Mesenchymal stem cell (in vitro differentiated cells and primary cell): ENCODE measurements at regions not wholly inside any gene's neighbourhood (a gene's known extent, or its start where the extent isn't known, plus 50 kb on each side); places are given as distances from the start of the nearest gene placed in this dataset.

ENCODE experiments used
- DNase-seq: peaks from one replicate; pipeline ENCODE4 v3.0.0-alpha.2; 2013
- H2AFZ ChIP-seq: one replicate; pipeline ENCODE4 v1.6.1; 2013; ENCODE audit warnings: low read depth, mild to moderate bottlenecking, control low read depth, inconsistent platforms, low read length, moderate library complexity
- H2AK5ac ChIP-seq: 2 replicates; pipeline ENCODE4 v1.6.1; 2013; ENCODE audit warnings: low read length, moderate library complexity, mild to moderate bottlenecking, inconsistent platforms; ENCODE audit not compliant: severe bottlenecking
- H2BK120ac ChIP-seq: one replicate; pipeline ENCODE4 v1.6.1; 2013; ENCODE audit warnings: low read depth, mild to moderate bottlenecking, inconsistent platforms, low read length, moderate library complexity
- H2BK12ac ChIP-seq, 2 experiments: one replicate each; pipeline ENCODE4 v1.6.1; 2013; ENCODE audit warnings: inconsistent platforms in 2 of 2, low read length in 2 of 2, mild to moderate bottlenecking in 2 of 2, moderate library complexity in 2 of 2, control low read depth in 1 of 2
- H2BK15ac ChIP-seq: one replicate; pipeline ENCODE4 v1.6.1; 2013; ENCODE audit warnings: mild to moderate bottlenecking, low read depth, inconsistent platforms; ENCODE audit not compliant: poor library complexity, severe bottlenecking
- H2BK5ac ChIP-seq: 2 replicates; pipeline ENCODE4 v1.6.1; 2013; ENCODE audit warnings: low read depth, mild to moderate bottlenecking, low read length, control low read depth, inconsistent platforms; ENCODE audit not compliant: poor library complexity, severe bottlenecking
- H3K14ac ChIP-seq, 2 experiments: one replicate each; pipeline ENCODE4 v1.6.1; 2013; ENCODE audit warnings: inconsistent platforms in 2 of 2, low read length in 2 of 2, control low read depth in 1 of 2, mild to moderate bottlenecking in 1 of 2, moderate library complexity in 1 of 2
- H3K18ac ChIP-seq, 2 experiments: one replicate each; pipeline ENCODE4 v1.6.1; 2013; ENCODE audit warnings: inconsistent platforms in 2 of 2, low read length in 2 of 2, control low read depth in 1 of 2, low read depth in 1 of 2, mild to moderate bottlenecking in 1 of 2
- H3K23ac ChIP-seq, 2 experiments: one replicate each; pipeline ENCODE4 v1.6.1; 2013; ENCODE audit warnings: inconsistent platforms in 2 of 2, low read length in 2 of 2, mild to moderate bottlenecking in 2 of 2, moderate library complexity in 2 of 2, control low read depth in 1 of 2
- H3K27ac ChIP-seq: 2 replicates; pipeline ENCODE4 v1.5.1; 2013; ENCODE audit warnings: mild to moderate bottlenecking, moderate library complexity, low read length, control low read depth, inconsistent platforms; ENCODE audit not compliant: poor library complexity, severe bottlenecking
- H3K27me3 ChIP-seq, 2 experiments: 2 replicates each; pipeline versions ENCODE4 v1.6.1 to v1.7.0; 2013; ENCODE audit warnings: low read length in 2 of 2, mild to moderate bottlenecking in 2 of 2, moderate library complexity in 2 of 2, control low read depth in 1 of 2, inconsistent platforms in 1 of 2; ENCODE audit not compliant: control insufficient read depth in 1 of 2, insufficient read depth in 1 of 2
- H3K36me3 ChIP-seq, 2 experiments: 2 replicates each; pipeline versions ENCODE4 v1.6.1 to v1.7.0; 2013; ENCODE audit warnings: low read length in 2 of 2, control low read depth in 1 of 2, inconsistent platforms in 1 of 2, low read depth in 1 of 2, mild to moderate bottlenecking in 1 of 2; ENCODE audit not compliant: insufficient read depth in 2 of 2, control insufficient read depth in 1 of 2
- H3K4ac ChIP-seq, 2 experiments: one replicate each; pipeline ENCODE4 v1.6.1; 2013; ENCODE audit warnings: inconsistent platforms in 2 of 2, low read length in 2 of 2, mild to moderate bottlenecking in 2 of 2, moderate library complexity in 2 of 2, control low read depth in 1 of 2, low read depth in 1 of 2
- H3K4me1 ChIP-seq: 2 replicates; pipeline ENCODE4 v1.6.1; 2013; ENCODE audit warnings: low read depth, low read length, control low read depth; ENCODE audit not compliant: control insufficient read depth, insufficient read depth
- H3K4me2 ChIP-seq: 2 replicates; pipeline ENCODE4 v1.6.1; 2013; ENCODE audit warnings: low read length, mild to moderate bottlenecking, inconsistent platforms; ENCODE audit not compliant: poor library complexity, severe bottlenecking
- H3K4me3 ChIP-seq, 2 experiments: 2 replicates each; pipeline versions ENCODE4 v1.5.1 to v1.7.0; 2013; ENCODE audit warnings: low read length in 2 of 2, mild to moderate bottlenecking in 2 of 2, control low read depth in 1 of 2, low read depth in 1 of 2; ENCODE audit not compliant: insufficient read depth in 1 of 2
- H3K79me1 ChIP-seq: replicated peaks from 2 replicates; pipeline ENCODE4 v1.6.1; 2013; ENCODE audit warnings: mild to moderate bottlenecking, control low read depth, low read length, inconsistent platforms; ENCODE audit not compliant: poor library complexity, severe bottlenecking
- H3K9ac ChIP-seq: 2 replicates; pipeline ENCODE4 v1.7.0; 2013; ENCODE audit warnings: mild to moderate bottlenecking, low read length, moderate library complexity
- H3K9me3 ChIP-seq: 2 replicates; pipeline ENCODE4 v1.7.0; 2013; ENCODE audit warnings: mild to moderate bottlenecking, low read length; ENCODE audit not compliant: control insufficient read depth
- H4K8ac ChIP-seq: one replicate; pipeline ENCODE4 v1.6.1; 2013; ENCODE audit warnings: inconsistent platforms, mild to moderate bottlenecking, low read length, moderate library complexity
- H4K91ac ChIP-seq: one replicate; pipeline ENCODE4 v1.6.1; 2013; ENCODE audit warnings: mild to moderate bottlenecking, low read length, inconsistent platforms
- WGBS: methylation state at CpG from one replicate; pipeline ENCODE4 v1.1.7; 2013; ENCODE audit warnings: mixed read lengths; 5-methylcytosine and 5-hydroxymethylcytosine counted together

- H3K18ac ChIP-seq = no peak overlapping the region
- H2AFZ ChIP-seq = no peak overlapping the region
- no peak overlapping the region for H3K4me3 ChIP-seq
- no peak overlapping the region for H2BK12ac ChIP-seq
- H3K23ac ChIP-seq = no peak overlapping the region
- DNase-seq = no peak
- no CpG with 5 or more reads among the region's 2 CpGs for WGBS
- H3K4ac ChIP-seq = no peak overlapping the region
- H3K4me2 ChIP-seq = no peak overlapping the region
- H3K14ac ChIP-seq = no peak overlapping the region
- H2AK5ac ChIP-seq = no peak overlapping the region
- no peaks in the 10 kb centered on the region for H3K36me3 ChIP-seq
- no peaks in the 10 kb centered on the region for H3K4me1 ChIP-seq
- no peaks in the 10 kb centered on the region for H3K79me1 ChIP-seq
- no peaks in the 10 kb centered on the region for H3K9me3 ChIP-seq
- H4K91ac ChIP-seq = no peak overlapping the region
- H3K27ac ChIP-seq = no peak overlapping the region
- no peak overlapping the region for H2BK15ac ChIP-seq
- no peak overlapping the region for H2BK120ac ChIP-seq
- no peak overlapping the region for H4K8ac ChIP-seq
- no peak overlapping the region for H3K9ac ChIP-seq
- H2BK5ac ChIP-seq = no peak overlapping the region
- H3K27me3 ChIP-seq = no peaks in the 10 kb centered on the region
These were observed 335.2 kb upstream of the LRATD1 start for GRCh38 chr2:14297340-14297739.

DNA sequence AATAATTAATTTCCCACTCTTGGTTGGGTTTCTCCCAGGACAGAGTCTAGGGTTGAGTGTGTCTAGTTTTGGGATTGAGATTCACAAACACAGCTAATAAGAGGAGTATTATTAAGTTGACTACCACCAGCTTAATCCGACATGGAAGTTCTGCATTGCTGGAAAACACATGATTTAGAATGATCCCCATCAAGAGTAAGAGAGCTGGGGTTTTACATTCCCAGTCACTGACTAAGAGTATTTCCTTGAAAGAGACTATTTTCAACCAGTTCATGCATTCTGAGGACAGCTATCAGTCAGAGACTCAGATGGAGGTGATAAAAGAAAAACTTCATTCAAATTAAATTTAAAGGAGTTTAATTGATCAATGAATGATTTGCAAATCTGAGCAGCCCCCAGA lies 334.6 kb upstream of the LRATD1 start:
- Histone ChIP-seq H2BK12ac (no peak overlapping the region), H3K27me3 (no peaks in the 10 kb centered on the region), H4K8ac (no peak overlapping the region), H3K36me3 (no peaks in the 10 kb centered on the region), H3K23ac (no peak overlapping the region), H3K18ac (no peak overlapping the region), H2BK5ac (no peak overlapping the region), H3K27ac (no peak overlapping the region), H3K14ac (no peak overlapping the region), H2BK15ac (no peak overlapping the region), H2AK5ac (no peak overlapping the region), H3K4me3 (no peak overlapping the region), H2BK120ac (no peak overlapping the region), H3K79me1 (no peaks in the 10 kb centered on the region), H3K4ac (no peak overlapping the region), H4K91ac (no peak overlapping the region), H3K9me3 (no peaks in the 10 kb centered on the region), H3K4me1 (no peaks in the 10 kb centered on the region), H3K4me2 (no peak overlapping the region), H2AFZ (no peak overlapping the region), H3K9ac (no peak overlapping the region)
- DNase-seq = no peak
- WGBS = 100% methylated on average over 1 of the region's 1 CpG

GRCh38 chr2:14301331-14301730 lies 331.2 kb upstream of the LRATD1 start:
- Histone ChIP-seq H3K79me1 (no peaks in the 10 kb centered on the region), H2BK15ac (no peak overlapping the region), H3K9ac (no peak overlapping the region), H3K27ac (no peak overlapping the region), H2BK12ac (no peak overlapping the region), H4K8ac (no peak overlapping the region), H3K4me2 (no peak overlapping the region), H3K4me3 (no peak overlapping the region), H3K9me3 (no peaks in the 10 kb centered on the region), H4K91ac (no peak overlapping the region), H3K36me3 (no peaks in the 10 kb centered on the region), H3K4ac (no peak overlapping the region), H3K18ac (no peak overlapping the region), H3K27me3 (no peaks in the 10 kb centered on the region), H3K14ac (no peak overlapping the region), H2BK5ac (no peak overlapping the region), H2AFZ (no peak overlapping the region), H2BK120ac (no peak overlapping the region), H2AK5ac (no peak overlapping the region), H3K23ac (no peak overlapping the region), H3K4me1 (no peaks in the 10 kb centered on the region)
- no peak for DNase-seq
- 64% methylated on average over 2 of the region's 2 CpGs for WGBS

DNA sequence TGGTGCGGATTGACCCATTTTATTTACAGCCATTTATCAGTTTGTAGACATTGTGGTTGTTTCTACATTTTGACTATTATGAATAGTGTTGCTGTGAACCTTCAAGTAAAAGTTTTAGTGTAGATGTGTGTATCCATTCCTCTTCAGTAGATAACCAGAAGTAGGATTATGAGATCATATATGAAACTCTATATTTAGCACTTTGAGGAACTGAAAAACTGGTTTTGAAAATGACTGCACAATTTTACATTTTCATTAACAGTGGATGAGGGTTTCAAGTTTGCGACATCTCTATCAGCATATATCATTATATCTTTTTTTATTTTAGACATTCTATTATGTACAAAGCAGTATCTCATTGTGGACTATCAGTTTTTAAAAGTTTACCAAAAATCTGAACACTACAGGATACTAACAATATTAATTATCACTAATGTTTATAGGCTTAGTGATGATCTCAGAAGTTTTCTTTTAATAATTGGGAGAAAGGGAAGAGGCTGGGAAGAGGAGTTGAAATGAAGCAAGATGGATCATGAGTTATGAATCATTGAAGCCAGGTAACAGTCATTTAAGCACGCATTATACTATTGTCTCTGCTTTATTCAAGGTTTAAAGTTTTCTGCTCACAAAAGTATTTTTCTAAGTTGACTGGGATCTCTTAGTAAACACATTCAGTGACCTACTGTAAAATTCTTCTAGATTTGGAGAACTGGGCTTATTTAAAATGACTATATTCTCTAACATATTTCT lies 329.0 kb upstream of the LRATD1 start:
- DNase-seq = no peak
- no peaks in the 10 kb centered on the region for H3K79me1 ChIP-seq
- no peak overlapping the region for H2BK5ac ChIP-seq
- H3K36me3 ChIP-seq = no peaks in the 10 kb centered on the region
- H2BK15ac ChIP-seq = no peak overlapping the region
- H3K18ac ChIP-seq = no peak overlapping the region
- no peak overlapping the region for H3K14ac ChIP-seq
- H3K27ac ChIP-seq = no peak overlapping the region
- H4K91ac ChIP-seq = no peak overlapping the region
- WGBS = no CpG with 5 or more reads among the region's 3 CpGs
- no peak overlapping the region for H3K9ac ChIP-seq
- H3K4me3 ChIP-seq = no peak overlapping the region
- no peak overlapping the region for H4K8ac ChIP-seq
- H3K4me2 ChIP-seq = no peak overlapping the region
- no peak overlapping the region for H2BK12ac ChIP-seq
- H3K9me3 ChIP-seq = no peaks in the 10 kb centered on the region
- no peak overlapping the region for H2BK120ac ChIP-seq
- no peaks in the 10 kb centered on the region for H3K4me1 ChIP-seq
- no peak overlapping the region for H2AFZ ChIP-seq
- H3K4ac ChIP-seq = no peak overlapping the region
- no peaks in the 10 kb centered on the region for H3K27me3 ChIP-seq
- no peak overlapping the region for H3K23ac ChIP-seq
- H2AK5ac ChIP-seq = no peak overlapping the region
